ENCODE measurements at regions not wholly inside any gene's neighbourhood (a gene's known extent, or its start where the extent isn't known, plus 50 kb on each side); places are given as distances from the start of the nearest gene placed in this dataset.

DNA sequence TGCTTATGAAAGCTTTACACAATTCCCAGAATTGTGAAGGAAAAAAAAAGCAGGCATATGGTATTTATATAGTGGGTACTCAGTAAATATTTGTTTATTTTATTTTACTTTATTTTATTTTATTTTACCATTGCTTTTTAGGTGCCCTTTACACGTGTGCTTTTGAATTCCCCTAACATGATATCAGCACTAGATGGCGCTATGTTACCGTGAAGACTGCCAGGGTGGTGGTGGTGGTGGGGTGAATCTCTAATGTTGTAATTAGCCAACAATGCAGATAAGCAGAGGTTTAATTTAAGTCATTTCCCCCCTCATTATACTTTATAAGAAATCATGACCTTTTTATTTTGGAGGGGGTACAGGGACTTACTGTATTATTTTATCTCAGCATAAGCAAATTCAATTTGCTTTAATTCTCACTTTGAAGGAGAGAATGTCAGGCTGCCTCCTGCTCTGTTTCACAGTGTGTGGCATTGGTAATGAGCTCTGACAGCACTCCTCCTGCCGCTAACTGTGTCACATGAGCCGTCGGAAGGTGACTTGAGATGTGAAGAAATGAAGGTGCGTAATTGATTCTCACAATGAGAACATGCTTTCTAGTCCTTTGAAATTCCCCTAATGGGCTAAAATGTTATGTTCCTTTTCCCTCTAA is 165.6 kb downstream of the YTHDC2 start:
- no peaks in the 10 kb centered on the region for H3K9me3 ChIP-seq

DNA sequence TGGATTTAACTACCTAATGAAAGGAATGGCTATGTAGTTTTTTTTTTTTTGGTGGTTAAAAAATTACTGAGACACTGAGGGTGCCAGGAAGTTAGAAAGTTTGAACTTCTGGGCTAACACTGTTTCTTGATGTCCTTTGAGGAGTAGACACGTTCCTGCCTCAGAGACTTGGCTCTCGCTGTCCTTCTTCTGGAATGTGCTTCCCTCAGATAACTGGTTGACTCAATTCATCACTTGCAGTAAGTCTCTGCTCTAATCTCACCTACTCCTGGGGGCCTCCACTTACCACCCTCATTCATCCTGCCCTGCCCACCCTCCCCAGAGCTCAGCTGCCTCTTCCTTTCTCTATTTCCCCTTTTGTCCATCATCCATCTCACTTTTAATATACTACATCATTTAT is 167.0 kb downstream of the YTHDC2 start:
- 46 to 59% (median 53%) methylated on average over 2 of the region's 2 CpGs for WGBS, 4 donors
- TF ChIP-seq, protein P1, sequence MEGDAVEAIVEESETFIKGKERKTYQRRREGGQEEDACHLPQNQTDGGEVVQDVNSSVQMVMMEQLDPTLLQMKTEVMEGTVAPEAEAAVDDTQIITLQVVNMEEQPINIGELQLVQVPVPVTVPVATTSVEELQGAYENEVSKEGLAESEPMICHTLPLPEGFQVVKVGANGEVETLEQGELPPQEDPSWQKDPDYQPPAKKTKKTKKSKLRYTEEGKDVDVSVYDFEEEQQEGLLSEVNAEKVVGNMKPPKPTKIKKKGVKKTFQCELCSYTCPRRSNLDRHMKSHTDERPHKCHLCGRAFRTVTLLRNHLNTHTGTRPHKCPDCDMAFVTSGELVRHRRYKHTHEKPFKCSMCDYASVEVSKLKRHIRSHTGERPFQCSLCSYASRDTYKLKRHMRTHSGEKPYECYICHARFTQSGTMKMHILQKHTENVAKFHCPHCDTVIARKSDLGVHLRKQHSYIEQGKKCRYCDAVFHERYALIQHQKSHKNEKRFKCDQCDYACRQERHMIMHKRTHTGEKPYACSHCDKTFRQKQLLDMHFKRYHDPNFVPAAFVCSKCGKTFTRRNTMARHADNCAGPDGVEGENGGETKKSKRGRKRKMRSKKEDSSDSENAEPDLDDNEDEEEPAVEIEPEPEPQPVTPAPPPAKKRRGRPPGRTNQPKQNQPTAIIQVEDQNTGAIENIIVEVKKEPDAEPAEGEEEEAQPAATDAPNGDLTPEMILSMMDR (IDR thresholded peaks at IDR 0.05): no peak
- intact Hi-C loops (cut with DNase I): loop anchor here in 6 of 10 donors (5.0 to 10.0 kb wide), 6 partner anchors 624 to 1384 kb away; no protein-coding TSS in a partner anchor
- DNase-seq (no peak), ATAC-seq (no peak)
- H3K4me3 ChIP-seq: no peak overlapping the region
- no peaks in the 10 kb centered on the region for H3K4me1 ChIP-seq
- H3K9me3 ChIP-seq: no peaks in the 10 kb centered on the region
- no peaks in the 10 kb centered on the region for H3K27me3 ChIP-seq
- no peaks in the 10 kb centered on the region for H3K36me3 ChIP-seq
- no peak overlapping the region for H3K27ac ChIP-seq

More for the DNA sequence above, 165.6 kb downstream of the YTHDC2 start:
- no peaks in the 10 kb centered on the region for H3K4me1 ChIP-seq
- DNase-seq (peak in 1 of 5 donors; percentile 13), ATAC-seq (peak in 3 of 4 donors; percentile 55 to 68 (median 63))
- 18 to 21% (median 20%) methylated on average over 7 of the region's 7 CpGs for WGBS, 4 donors
- no peaks in the 10 kb centered on the region for H3K27me3 ChIP-seq
- H3K27ac ChIP-seq: no peak overlapping the region
- H3K36me3 ChIP-seq: no peaks in the 10 kb centered on the region
- H3K4me3 ChIP-seq: no peak overlapping the region
- no peak for TF ChIP-seq POLR2A (IDR thresholded peaks at IDR 0.05)
- TF ChIP-seq, protein P1 (IDR thresholded peaks at IDR 0.05): peak; percentile 33 to 78 (median 67)
- intact Hi-C loops (cut with DNase I): loop anchor here (2.0 to 10.0 kb wide), 8 partner anchors 768 to 1396 kb away; no protein-coding TSS in a partner anchor

- TF ChIP-seq, protein P1 (IDR thresholded peaks at IDR 0.05): peak in 4 of 12 donors; percentile 8 to 34 (median 30)
- TF ChIP-seq POLR2A (IDR thresholded peaks at IDR 0.05): no peak
- intact Hi-C loops (cut with DNase I): loop anchor here in 6 of 10 donors (5.0 to 10.0 kb wide), 6 partner anchors 622 to 1382 kb away; no protein-coding TSS in a partner anchor
- Histone ChIP-seq H3K36me3 (no peaks in the 10 kb centered on the region), H3K4me1 (no peaks in the 10 kb centered on the region), H3K27ac (no peak overlapping the region), H3K4me3 (no peak overlapping the region), H3K27me3 (no peaks in the 10 kb centered on the region), H3K9me3 (no peaks in the 10 kb centered on the region)
- ATAC-seq (no peak), DNase-seq (no peak)
- WGBS, 4 donors: 48 to 62% (median 56%) methylated on average over 7 of the region's 7 CpGs
Observed at GRCh38 chr5:113682497-113683136, 169.1 kb downstream of the YTHDC2 start.

DNA sequence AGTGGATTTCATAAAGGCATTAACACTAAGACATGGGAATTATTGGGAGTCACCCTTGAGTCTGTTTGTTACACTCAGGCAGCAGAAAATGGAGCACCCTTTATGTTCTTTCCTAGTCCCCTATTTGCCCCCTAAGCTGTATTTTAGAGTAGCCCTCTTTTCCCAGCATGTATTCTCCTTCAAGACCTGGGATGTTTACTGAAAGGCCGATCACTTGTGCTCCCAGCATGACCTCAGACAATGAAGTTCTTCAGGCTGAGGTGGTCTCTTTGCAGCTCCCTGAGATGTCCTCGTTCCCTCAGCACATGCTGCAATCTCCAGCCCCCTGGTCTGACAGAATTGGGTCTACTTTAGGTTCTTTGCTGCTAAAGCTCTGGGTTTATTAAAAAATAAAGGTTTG is 169.7 kb downstream of the YTHDC2 start:
- H3K27me3 ChIP-seq: no peaks in the 10 kb centered on the region
- intact Hi-C loops (cut with DNase I): loop anchor here in 6 of 10 donors (5.0 to 10.0 kb wide), 6 partner anchors 622 to 1382 kb away; no protein-coding TSS in a partner anchor
- no peaks in the 10 kb centered on the region for H3K4me1 ChIP-seq
- TF ChIP-seq POLR2A (IDR thresholded peaks at IDR 0.05): no peak
- TF ChIP-seq, protein P1 (IDR thresholded peaks at IDR 0.05): no peak
- H3K4me3 ChIP-seq: no peak overlapping the region
- 82 to 88% (median 84%) methylated on average over 2 of the region's 2 CpGs for WGBS, 4 donors
- no peak for ATAC-seq
- no peak for DNase-seq
- H3K9me3 ChIP-seq: no peaks in the 10 kb centered on the region
- no peak overlapping the region for H3K27ac ChIP-seq
- H3K36me3 ChIP-seq: no peaks in the 10 kb centered on the region
